HCT116 (cell line): ENCODE measurements at regions not wholly inside any gene's neighbourhood (a gene's known extent, or its start where the extent isn't known, plus 50 kb on each side); places are given as distances from the start of the nearest gene placed in this dataset.

Experiments used
- ATAC-seq: fragments of 200-7000 bp; cut with Tn5 transposase; 2 replicates; pipeline ENCODE4 v1.9.1; 2020; ENCODE audit warnings: mild to moderate bottlenecking, moderate library complexity
- BruUV-seq: library from RNA; stranded (reverse); fragments of 400-500 nt; replicated peaks from 2 replicates; lab custom pipeline; 2021; lab: Mats Ljungman, UMichigan
- CTCF ChIA-PET: fragments of 300-600 bp; sonication (Branson Sonifier 250); formaldehyde crosslinking; loops from one replicate; lab custom pipeline; 2021; ENCODE audit warnings: antibody characterized with exemption; lab: Charles Lee
- POLR2A ChIA-PET: fragments of 300-600, 350-600 bp; sonication (Branson Sonifier 250); formaldehyde crosslinking; loops from one replicate; lab custom pipeline; 2021; ENCODE audit warnings: antibody characterized with exemption; lab: Charles Lee
- RAD21 ChIA-PET, 2 experiments: fragments of 300-600 bp; sonication (Branson Sonifier 250); formaldehyde crosslinking; loops; one replicate each; lab custom pipeline; 2023; ENCODE audit warnings: low total read pairs in 2 of 2; ENCODE audit not compliant: uncharacterized antibody in 2 of 2, unreplicated experiment in 2 of 2, low non-redundant PET in 1 of 2; lab: Charles Lee
- DNase-seq: peaks from one replicate; pipeline ENCODE4 v3.0.0-alpha.2; 2010; ENCODE audit warnings: low read depth, low spot score
- H2AFZ ChIP-seq: fragments of 200-600 bp; shearing (Covaris generic), sonication (generic); 2 replicates; pipeline ENCODE4 v1.6.1; 2017; ENCODE audit warnings: low read depth, mixed run types, mixed read lengths, antibody characterized with exemption, low read length; ENCODE audit not compliant: poor library complexity, severe bottlenecking
- H3K27ac ChIP-seq: 2 replicates; pipeline ENCODE4 v1.5.1; 2012; ENCODE audit warnings: low read depth, low read length
- H3K27me3 ChIP-seq: fragments of 200-600 bp; sonication (generic); 2 replicates; pipeline ENCODE4 v1.6.1; 2016; ENCODE audit warnings: mixed run types, low read length, mixed read lengths; ENCODE audit not compliant: insufficient read depth
- H3K36me3 ChIP-seq, 2 experiments: fragments of 200-500 bp in 1 of 2; fragments of 200-600 bp in 1 of 2; sonication (Bioruptor generic) in 1 of 2; sonication (generic) in 1 of 2; 2 replicates each; pipeline versions ENCODE4 v1.5.1 to v1.6.1; 2014 to 2016; ENCODE audit warnings: low read length in 2 of 2, inconsistent platforms in 1 of 2, mixed read lengths in 1 of 2, mixed run types in 1 of 2; ENCODE audit not compliant: insufficient read depth in 2 of 2, control insufficient read depth in 1 of 2
- H3K4me1 ChIP-seq, 2 experiments: fragments of 200-600 bp in 1 of 2; sonication (generic) in 1 of 2; 2 replicates each; pipeline versions ENCODE4 v1.5.1 to v1.6.1; 2012 to 2017; ENCODE audit warnings: low read length in 2 of 2, inconsistent platforms in 1 of 2, mild to moderate bottlenecking in 1 of 2, mixed read lengths in 1 of 2, mixed run types in 1 of 2, moderate library complexity in 1 of 2; ENCODE audit not compliant: insufficient read depth in 2 of 2, control insufficient read depth in 1 of 2
- H3K4me2 ChIP-seq: fragments of 200-600 bp; sonication (generic); 2 replicates; pipeline ENCODE4 v1.6.1; 2017; ENCODE audit warnings: mixed run types, low read length, mixed read lengths
- H3K4me3 ChIP-seq, 2 experiments: fragments of 200-600 bp in 1 of 2; sonication (generic) in 1 of 2; replicated peaks in 1 of 2; 2 replicates each; pipeline ENCODE4 v1.5.1; 2011 to 2016; ENCODE audit warnings: low read length in 2 of 2, control low read depth in 1 of 2, low read depth in 1 of 2, mild to moderate bottlenecking in 1 of 2, mixed read lengths in 1 of 2, mixed run types in 1 of 2
- H3K79me2 ChIP-seq: fragments of 200-600 bp; sonication (generic); 2 replicates; pipeline ENCODE4 v1.6.1; 2017; ENCODE audit warnings: mild to moderate bottlenecking, mixed run types, low read length, moderate library complexity, mixed read lengths; ENCODE audit not compliant: insufficient read depth
- H3K9ac ChIP-seq: fragments of 200-600 bp; sonication (generic); 2 replicates; pipeline ENCODE4 v1.6.1; 2016; ENCODE audit warnings: low read length, mixed read lengths
- H3K9me2 ChIP-seq: fragments of 200-600 bp; sonication (generic), shearing (Covaris generic); 2 replicates; pipeline ENCODE4 v1.6.1; 2017; ENCODE audit warnings: mixed run types, mild to moderate bottlenecking, moderate library complexity; ENCODE audit not compliant: insufficient read depth
- H3K9me3 ChIP-seq, 2 experiments: fragments of 200-500 bp in 1 of 2; fragments of 200-600 bp in 1 of 2; sonication (Bioruptor generic) in 1 of 2; sonication (generic) in 1 of 2; 2 replicates each; pipeline ENCODE4 v1.6.1; 2014 to 2017; ENCODE audit warnings: low read length in 2 of 2, mixed read lengths in 2 of 2, inconsistent platforms in 1 of 2, low read depth in 1 of 2, mild to moderate bottlenecking in 1 of 2, mixed run types in 1 of 2, moderate library complexity in 1 of 2; ENCODE audit not compliant: control insufficient read depth in 1 of 2, insufficient read depth in 1 of 2
- H4K20me1 ChIP-seq: fragments of 200-600 bp; sonication (generic), shearing (Covaris generic); 2 replicates; pipeline ENCODE4 v1.6.1; 2017; ENCODE audit warnings: mixed run types, mild to moderate bottlenecking, moderate library complexity; ENCODE audit not compliant: insufficient read depth
- CBX3 ChIP-seq: IDR thresholded peaks from 2 replicates; pipeline ENCODE4 v1.6.1; 2012; ENCODE audit warnings: low read depth
- CTCF ChIP-seq, 3 experiments: fragments of 200-600 bp in 1 of 3; sonication (generic) in 1 of 3; IDR thresholded peaks in 2 of 3; conservative IDR thresholded peaks in 1 of 3; 2 replicates each; pipeline ENCODE4 v1.5.1; 2012 to 2017; ENCODE audit warnings: low read depth in 2 of 3, low read length in 2 of 3, antibody characterized with exemption in 1 of 3, borderline replicate concordance in 1 of 3, control low read depth in 1 of 3, mild to moderate bottlenecking in 1 of 3, mixed read lengths in 1 of 3, mixed run types in 1 of 3, moderate library complexity in 1 of 3; ENCODE audit not compliant: insufficient read depth in 1 of 3
- ELF1 ChIP-seq: IDR thresholded peaks from 2 replicates; pipeline ENCODE4 v1.6.1; 2012; ENCODE audit warnings: low read depth, borderline replicate concordance
- EZH2phosphoT487 ChIP-seq: fragments of 200-600 bp; IDR thresholded peaks from 2 replicates; pipeline ENCODE4 v1.6.1; 2018; ENCODE audit warnings: antibody characterized with exemption, borderline replicate concordance
- FOSL1 ChIP-seq: IDR thresholded peaks from 2 replicates; pipeline ENCODE4 v1.6.1; 2012; ENCODE audit warnings: low read depth
- JUND ChIP-seq: IDR thresholded peaks from 2 replicates; pipeline ENCODE4 v1.6.1; 2012
- MAX ChIP-seq: IDR thresholded peaks from 2 replicates; pipeline ENCODE4 v1.6.1; 2012
- POLR2AphosphoS5 ChIP-seq: IDR thresholded peaks from 2 replicates; pipeline ENCODE4 v1.6.1; 2011; ENCODE audit warnings: mild to moderate bottlenecking, low read depth, low read length, moderate library complexity
- SIN3A ChIP-seq: IDR thresholded peaks from 2 replicates; pipeline ENCODE4 v1.6.1; 2012; ENCODE audit warnings: low read depth
- SP1 ChIP-seq: IDR thresholded peaks from 2 replicates; pipeline ENCODE4 v1.6.1; 2012; ENCODE audit warnings: low read depth
- SRF ChIP-seq: IDR thresholded peaks from 2 replicates; pipeline ENCODE4 v1.6.1; 2012; ENCODE audit warnings: low read depth
- TCF7L2 ChIP-seq: IDR thresholded peaks from 2 replicates; pipeline ENCODE4 v1.7.0; 2011; ENCODE audit warnings: borderline replicate concordance, inconsistent platforms; ENCODE audit not compliant: insufficient read depth, insufficient read length; ENCODE audit errors: extremely low read depth
- ZBTB33 ChIP-seq: IDR thresholded peaks from 2 replicates; pipeline ENCODE4 v1.6.1; 2011; ENCODE audit warnings: mild to moderate bottlenecking, low read length, moderate library complexity; ENCODE audit not compliant: insufficient replicate concordance; ENCODE audit errors: extremely low read depth
- ZFX ChIP-seq: fragments of 450-650 bp; IDR thresholded peaks from 2 replicates; pipeline ENCODE4 v1.6.1; 2017
- ZNF274 ChIP-seq: fragments of 200-500 bp; sonication (Bioruptor generic); IDR thresholded peaks from 2 replicates; pipeline ENCODE4 v1.6.1; 2014; ENCODE audit warnings: mild to moderate bottlenecking, low read depth, low read length, inconsistent platforms
- intact Hi-C: fragments of 100-400 bp; cut with micrococcal nuclease; formaldehyde crosslinking; loops from 2 replicates; pipeline ENCODE4 v1.10.0; 2022
- TF ChIP-seq, protein P1 (sequence below): IDR thresholded peaks from 2 replicates; pipeline ENCODE4 v1.6.1; 2012; ENCODE audit warnings: low read depth

DNA sequence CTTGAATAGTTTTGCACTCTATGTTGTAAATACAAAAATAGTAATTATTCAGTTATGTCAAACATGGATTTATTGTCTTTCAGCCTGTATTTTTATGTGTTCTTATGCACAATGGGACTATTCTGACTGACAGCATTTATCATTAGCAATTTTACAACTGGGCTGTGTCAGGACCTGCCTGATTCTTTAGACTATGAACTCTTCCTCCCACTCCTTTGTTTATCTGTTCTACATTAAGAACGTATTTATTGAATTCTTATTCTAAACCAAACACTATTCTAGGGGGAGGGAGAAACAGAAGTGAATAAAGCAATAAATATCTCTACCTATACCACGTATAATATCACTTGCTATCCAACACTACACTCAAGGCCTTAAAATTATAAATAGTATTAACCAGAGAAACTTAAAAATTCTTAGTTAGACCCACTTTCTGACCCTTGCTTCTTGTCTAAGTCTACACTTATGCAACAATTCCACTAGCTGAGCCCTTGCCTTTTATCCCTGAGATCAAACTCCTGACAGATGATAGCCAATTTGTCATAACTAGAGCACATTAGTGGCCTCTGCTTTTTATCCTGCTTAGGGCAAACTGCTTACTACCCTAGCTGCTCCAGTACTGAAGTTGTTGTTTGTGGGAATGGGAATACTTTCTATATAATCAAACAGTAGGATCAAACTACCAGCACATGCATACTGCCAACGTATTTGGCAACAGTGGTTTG, 494.3 kb downstream of the BRINP3 start:
- H3K4me2 ChIP-seq = no peak overlapping the region
- ATAC-seq (no peak), DNase-seq (no peak)
- intact Hi-C loops = no loop called here
- H3K4me3 ChIP-seq = no peak overlapping the region
- BruUV-seq = no TSS peak
- ChIA-PET RAD21 (no interaction called here), POLR2A (no interaction called here), CTCF (no interaction called here)
- TF ChIP-seq EZH2phosphoT487 = no peak
- TF ChIP-seq JUND = no peak
- TF ChIP-seq TCF7L2 = no peak
- no peak for TF ChIP-seq MAX
- no peak for TF ChIP-seq FOSL1
- no peak for TF ChIP-seq CBX3
- no peak for TF ChIP-seq SP1
- no peak for TF ChIP-seq ZBTB33
- TF ChIP-seq, protein P1, sequence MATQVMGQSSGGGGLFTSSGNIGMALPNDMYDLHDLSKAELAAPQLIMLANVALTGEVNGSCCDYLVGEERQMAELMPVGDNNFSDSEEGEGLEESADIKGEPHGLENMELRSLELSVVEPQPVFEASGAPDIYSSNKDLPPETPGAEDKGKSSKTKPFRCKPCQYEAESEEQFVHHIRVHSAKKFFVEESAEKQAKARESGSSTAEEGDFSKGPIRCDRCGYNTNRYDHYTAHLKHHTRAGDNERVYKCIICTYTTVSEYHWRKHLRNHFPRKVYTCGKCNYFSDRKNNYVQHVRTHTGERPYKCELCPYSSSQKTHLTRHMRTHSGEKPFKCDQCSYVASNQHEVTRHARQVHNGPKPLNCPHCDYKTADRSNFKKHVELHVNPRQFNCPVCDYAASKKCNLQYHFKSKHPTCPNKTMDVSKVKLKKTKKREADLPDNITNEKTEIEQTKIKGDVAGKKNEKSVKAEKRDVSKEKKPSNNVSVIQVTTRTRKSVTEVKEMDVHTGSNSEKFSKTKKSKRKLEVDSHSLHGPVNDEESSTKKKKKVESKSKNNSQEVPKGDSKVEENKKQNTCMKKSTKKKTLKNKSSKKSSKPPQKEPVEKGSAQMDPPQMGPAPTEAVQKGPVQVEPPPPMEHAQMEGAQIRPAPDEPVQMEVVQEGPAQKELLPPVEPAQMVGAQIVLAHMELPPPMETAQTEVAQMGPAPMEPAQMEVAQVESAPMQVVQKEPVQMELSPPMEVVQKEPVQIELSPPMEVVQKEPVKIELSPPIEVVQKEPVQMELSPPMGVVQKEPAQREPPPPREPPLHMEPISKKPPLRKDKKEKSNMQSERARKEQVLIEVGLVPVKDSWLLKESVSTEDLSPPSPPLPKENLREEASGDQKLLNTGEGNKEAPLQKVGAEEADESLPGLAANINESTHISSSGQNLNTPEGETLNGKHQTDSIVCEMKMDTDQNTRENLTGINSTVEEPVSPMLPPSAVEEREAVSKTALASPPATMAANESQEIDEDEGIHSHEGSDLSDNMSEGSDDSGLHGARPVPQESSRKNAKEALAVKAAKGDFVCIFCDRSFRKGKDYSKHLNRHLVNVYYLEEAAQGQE = no peak
- TF ChIP-seq SRF = no peak
- no peak for TF ChIP-seq ZNF274
- no peak for TF ChIP-seq ELF1
- TF ChIP-seq POLR2AphosphoS5 = no peak
- no peak for TF ChIP-seq ZFX
- no peak for TF ChIP-seq CTCF (IDR thresholded peaks at IDR 0.05 in 2 of 3, conservative IDR thresholded peaks at IDR 0.05 in 1 of 3; ENCODE audit: borderline replicate concordance in 1 of 3, insufficient read depth in 1 of 3, low read depth in 2 of 3, low read length in 2 of 3)
- TF ChIP-seq SIN3A = no peak
- H3K9me2 ChIP-seq = no peaks in the 10 kb centered on the region
- H3K36me3 ChIP-seq = no peaks in the 10 kb centered on the region
- no peak overlapping the region for H3K27ac ChIP-seq
- H4K20me1 ChIP-seq = no peaks in the 10 kb centered on the region
- no peaks in the 10 kb centered on the region for H3K9me3 ChIP-seq
- no peak overlapping the region for H3K9ac ChIP-seq
- H3K79me2 ChIP-seq = no peaks in the 10 kb centered on the region
- H3K27me3 ChIP-seq = no peaks in the 10 kb centered on the region
- no peaks in the 10 kb centered on the region for H3K4me1 ChIP-seq
- H2AFZ ChIP-seq = no peak overlapping the region
